Activated naive CD4-positive, alpha-beta T cell (primary cell): ENCODE measurements at regions not wholly inside any gene's neighbourhood (a gene's known extent, or its start where the extent isn't known, plus 50 kb on each side); places are given as distances from the start of the nearest gene placed in this dataset.
A peak's percentile ranks its signal among the peaks of the same experiment; 100 is the strongest.
"Not testable (repeated sequence)": the region's sequence is repeated elsewhere in the genome, so short reads cannot be mapped to it uniquely, and the experiment has no call there.

Experiments
- DNase-seq, 4 experiments: peaks; one replicate each; lab custom pipeline; 2025; lab: John Stamatoyannopoulos, UW

- not testable (repeated sequence) for DNase-seq
Observed at GRCh38 chr10:63848871-63849270, 327.7 kb downstream of the REEP3 start.

- no peak for DNase-seq
Observed at GRCh38 chr10:63862860-63863259, 341.7 kb downstream of the REEP3 start.

- DNase-seq = no peak
Observed at GRCh38 chr10:63865210-63865609, 344.0 kb downstream of the REEP3 start.

GRCh38 chr10:63866075-63866746 lies 345.0 kb downstream of the REEP3 start:
- DNase-seq = peak in 1 of 4 experiments; percentile 2

GRCh38 chr10:63866747-63867140 lies 345.5 kb downstream of the REEP3 start:
- no peak for DNase-seq

GRCh38 chr10:63878428-63878827 lies 357.2 kb downstream of the REEP3 start:
- no peak for DNase-seq

- DNase-seq = no peak
Observed at GRCh38 chr10:63883861-63884260, 362.7 kb downstream of the REEP3 start.

GRCh38 chr10:63884426-63884825 lies 363.2 kb downstream of the REEP3 start:
- DNase-seq = no peak

- no peak for DNase-seq
Observed at GRCh38 chr10:63885156-63885555, 364.0 kb downstream of the REEP3 start.

- DNase-seq = no peak
Observed at GRCh38 chr10:63886281-63887022, 365.3 kb downstream of the REEP3 start.

- no peak for DNase-seq
Observed at GRCh38 chr10:63887023-63887589, 365.9 kb downstream of the REEP3 start.

GRCh38 chr10:63887600-63888370 lies 366.6 kb downstream of the REEP3 start:
- DNase-seq = no peak

GRCh38 chr10:63889803-63890202 lies 368.6 kb downstream of the REEP3 start:
- DNase-seq = no peak

GRCh38 chr10:63896992-63897391 lies 375.8 kb downstream of the REEP3 start:
- no peak for DNase-seq

GRCh38 chr10:63899673-63900300 lies 378.6 kb downstream of the REEP3 start:
- DNase-seq = no peak

GRCh38 chr10:63901228-63901627 lies 380.0 kb downstream of the REEP3 start:
- DNase-seq = no peak

- DNase-seq = no peak
Observed at GRCh38 chr10:63901881-63902280, 380.7 kb downstream of the REEP3 start.

GRCh38 chr10:63910806-63911205 lies 389.6 kb downstream of the REEP3 start:
- DNase-seq = no peak

- no peak for DNase-seq
Observed at GRCh38 chr10:63915240-63915639, 394.0 kb downstream of the REEP3 start.

GRCh38 chr10:63917363-63917762 lies 396.2 kb downstream of the REEP3 start:
- no peak for DNase-seq

GRCh38 chr10:63919575-63920279 lies 398.5 kb downstream of the REEP3 start:
- DNase-seq = no peak
